ENCODE measurements at regions not wholly inside any gene's neighbourhood (a gene's known extent, or its start where the extent isn't known, plus 50 kb on each side); places are given as distances from the start of the nearest gene placed in this dataset.

- H3K27ac ChIP-seq = no peak overlapping the region
- no peaks in the 10 kb centered on the region for H3K4me1 ChIP-seq (ENCODE audit: low read depth)
- H3K4me3 ChIP-seq = no peak overlapping the region
- DNase-seq (ENCODE audit: low read depth in 1 of 2, low spot score in 1 of 2) = no peak
- no peaks in the 10 kb centered on the region for H3K36me3 ChIP-seq
- no peaks in the 10 kb centered on the region for H3K27me3 ChIP-seq
- TF ChIP-seq, protein P1, sequence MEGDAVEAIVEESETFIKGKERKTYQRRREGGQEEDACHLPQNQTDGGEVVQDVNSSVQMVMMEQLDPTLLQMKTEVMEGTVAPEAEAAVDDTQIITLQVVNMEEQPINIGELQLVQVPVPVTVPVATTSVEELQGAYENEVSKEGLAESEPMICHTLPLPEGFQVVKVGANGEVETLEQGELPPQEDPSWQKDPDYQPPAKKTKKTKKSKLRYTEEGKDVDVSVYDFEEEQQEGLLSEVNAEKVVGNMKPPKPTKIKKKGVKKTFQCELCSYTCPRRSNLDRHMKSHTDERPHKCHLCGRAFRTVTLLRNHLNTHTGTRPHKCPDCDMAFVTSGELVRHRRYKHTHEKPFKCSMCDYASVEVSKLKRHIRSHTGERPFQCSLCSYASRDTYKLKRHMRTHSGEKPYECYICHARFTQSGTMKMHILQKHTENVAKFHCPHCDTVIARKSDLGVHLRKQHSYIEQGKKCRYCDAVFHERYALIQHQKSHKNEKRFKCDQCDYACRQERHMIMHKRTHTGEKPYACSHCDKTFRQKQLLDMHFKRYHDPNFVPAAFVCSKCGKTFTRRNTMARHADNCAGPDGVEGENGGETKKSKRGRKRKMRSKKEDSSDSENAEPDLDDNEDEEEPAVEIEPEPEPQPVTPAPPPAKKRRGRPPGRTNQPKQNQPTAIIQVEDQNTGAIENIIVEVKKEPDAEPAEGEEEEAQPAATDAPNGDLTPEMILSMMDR (IDR thresholded peaks at IDR 0.05; ENCODE audit: low read depth, low read length) = no peak
- no peaks in the 10 kb centered on the region for H3K9me3 ChIP-seq (ENCODE audit: low read depth)
Observed at GRCh38 chr13:63005625-63006024, 1590.0 kb upstream of the PCDH20 start.

GRCh38 chr13:62997696-62998095, 1582.0 kb upstream of the PCDH20 start:
- no peaks in the 10 kb centered on the region for H3K36me3 ChIP-seq
- TF ChIP-seq, protein P1 (IDR thresholded peaks at IDR 0.05; ENCODE audit: low read depth, low read length) = no peak
- no peaks in the 10 kb centered on the region for H3K9me3 ChIP-seq (ENCODE audit: low read depth)
- DNase-seq (ENCODE audit: low read depth in 1 of 2, low spot score in 1 of 2) = no peak
- no peak overlapping the region for H3K27ac ChIP-seq
- no peaks in the 10 kb centered on the region for H3K27me3 ChIP-seq
- no peaks in the 10 kb centered on the region for H3K4me1 ChIP-seq (ENCODE audit: low read depth)
- no peak overlapping the region for H3K4me3 ChIP-seq

DNA sequence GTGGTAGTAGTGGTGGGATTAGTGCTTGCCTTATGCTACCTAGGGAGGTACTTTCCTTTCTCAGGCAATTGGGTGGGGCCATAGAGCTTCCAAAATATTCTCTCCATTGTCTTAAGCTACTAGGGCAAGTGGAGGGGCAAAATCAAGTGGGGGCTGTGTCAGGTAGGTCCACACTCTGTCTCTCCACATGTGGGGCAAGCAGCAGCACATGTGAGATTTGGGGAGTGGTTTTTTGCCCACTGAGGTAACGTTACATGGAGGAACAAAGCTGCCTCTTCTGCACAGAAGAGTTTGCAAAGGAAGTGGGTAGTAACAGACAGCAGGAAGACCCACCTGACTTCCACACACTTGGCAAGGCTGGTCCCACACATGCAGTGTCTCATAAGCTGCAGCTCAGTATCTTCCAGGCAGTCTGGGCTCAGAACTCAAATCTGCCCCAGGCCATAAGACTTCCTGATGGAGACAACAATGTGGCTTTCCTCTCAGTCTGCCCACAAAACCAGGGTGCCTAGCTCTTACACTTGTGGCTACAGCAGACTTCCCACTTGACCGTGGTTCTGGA, 1581.5 kb upstream of the PCDH20 start:
- H3K4me1 ChIP-seq (ENCODE audit: low read depth) = no peaks in the 10 kb centered on the region
- H3K9me3 ChIP-seq (ENCODE audit: low read depth) = no peaks in the 10 kb centered on the region
- H3K27ac ChIP-seq = no peak overlapping the region
- H3K27me3 ChIP-seq = no peaks in the 10 kb centered on the region
- no peaks in the 10 kb centered on the region for H3K36me3 ChIP-seq
- TF ChIP-seq, protein P1 (IDR thresholded peaks at IDR 0.05; ENCODE audit: low read depth, low read length) = no peak
- no peak for DNase-seq (ENCODE audit: low read depth in 1 of 2, low spot score in 1 of 2)
- no peak overlapping the region for H3K4me3 ChIP-seq

GRCh38 chr13:62973804-62974203, 1558.2 kb upstream of the PCDH20 start:
- H3K27me3 ChIP-seq = no peaks in the 10 kb centered on the region
- no peak overlapping the region for H3K4me3 ChIP-seq
- H3K4me1 ChIP-seq (ENCODE audit: low read depth) = no peaks in the 10 kb centered on the region
- TF ChIP-seq, protein P1 (IDR thresholded peaks at IDR 0.05; ENCODE audit: low read depth, low read length) = no peak
- no peaks in the 10 kb centered on the region for H3K9me3 ChIP-seq (ENCODE audit: low read depth)
- no peak for DNase-seq (ENCODE audit: low read depth in 1 of 2, low spot score in 1 of 2)
- H3K27ac ChIP-seq = no peak overlapping the region
- no peaks in the 10 kb centered on the region for H3K36me3 ChIP-seq

DNA sequence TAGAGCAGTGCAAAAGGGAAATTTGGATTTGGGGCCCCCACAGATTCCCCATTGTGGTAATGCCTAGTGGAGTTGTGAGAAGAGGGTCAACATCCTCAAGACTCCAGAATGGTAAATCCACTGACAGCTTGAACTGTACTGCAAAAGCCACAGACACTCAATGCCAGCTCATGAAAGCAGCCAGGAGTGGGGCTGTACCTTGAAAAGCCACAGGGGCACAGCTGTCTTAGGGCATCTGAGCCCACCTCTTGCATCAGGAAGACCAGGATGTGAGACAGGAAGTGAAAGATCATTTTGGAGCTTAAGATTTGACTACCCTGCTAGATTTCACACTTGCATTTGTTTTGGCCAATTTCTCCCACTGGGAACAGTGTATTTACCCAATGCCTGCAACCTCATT, 1548.9 kb upstream of the PCDH20 start:
- no peak for DNase-seq (ENCODE audit: low read depth in 1 of 2, low spot score in 1 of 2)
- Histone ChIP-seq H3K4me1 (ENCODE audit: low read depth) (no peaks in the 10 kb centered on the region), H3K9me3 (ENCODE audit: low read depth) (no peaks in the 10 kb centered on the region), H3K27me3 (no peaks in the 10 kb centered on the region), H3K4me3 (no peak overlapping the region), H3K36me3 (no peaks in the 10 kb centered on the region), H3K27ac (no peak overlapping the region)
- TF ChIP-seq, protein P1 (IDR thresholded peaks at IDR 0.05; ENCODE audit: low read depth, low read length) = no peak

DNA sequence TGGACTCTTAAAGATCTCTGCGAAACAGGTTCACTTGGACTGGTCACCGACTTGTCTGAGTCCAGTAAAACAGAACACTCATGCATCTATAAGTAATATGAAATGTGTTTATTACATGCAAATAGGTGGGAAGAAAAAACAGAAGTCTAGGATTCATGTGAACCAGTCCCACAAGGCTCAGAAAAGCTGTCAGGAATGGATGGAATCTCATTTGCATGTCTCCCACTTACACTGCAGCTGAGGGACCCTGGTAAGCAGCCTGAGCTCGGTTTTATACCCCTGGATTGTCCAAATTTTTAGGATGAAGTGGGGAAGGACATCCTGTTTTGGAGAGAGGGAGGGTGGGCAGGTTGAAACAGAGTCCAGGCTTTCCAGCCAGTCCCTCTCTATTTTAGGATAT, 1545.1 kb upstream of the PCDH20 start:
- DNase-seq (ENCODE audit: low read depth in 1 of 2, low spot score in 1 of 2) = no peak
- no peaks in the 10 kb centered on the region for H3K36me3 ChIP-seq
- no peaks in the 10 kb centered on the region for H3K27me3 ChIP-seq
- H3K9me3 ChIP-seq (ENCODE audit: low read depth) = no peaks in the 10 kb centered on the region
- no peak overlapping the region for H3K4me3 ChIP-seq
- no peak overlapping the region for H3K27ac ChIP-seq
- no peaks in the 10 kb centered on the region for H3K4me1 ChIP-seq (ENCODE audit: low read depth)
- TF ChIP-seq, protein P1 (IDR thresholded peaks at IDR 0.05; ENCODE audit: low read depth, low read length) = no peak
